Panc1 (cell line): ENCODE measurements at regions not wholly inside any gene's neighbourhood (a gene's known extent, or its start where the extent isn't known, plus 50 kb on each side); places are given as distances from the start of the nearest gene placed in this dataset.

Experiments used
- ATAC-seq: fragments of 200-7000 bp; cut with Tn5 transposase; 2 replicates; pipeline ENCODE4 v1.9.1; 2020; ENCODE audit warnings: mild to moderate bottlenecking, moderate library complexity
- BruUV-seq: library from RNA; stranded (reverse); fragments of 400-500 nt; replicated peaks from 2 replicates; lab custom pipeline; 2021; lab: Mats Ljungman, UMichigan
- CTCF ChIA-PET: fragments of 300-600 bp; sonication (Branson Sonifier 250); formaldehyde crosslinking; loops from one replicate; lab custom pipeline; 2022; ENCODE audit warnings: antibody characterized with exemption; lab: Charles Lee
- POLR2A ChIA-PET: fragments of 300-600 bp; sonication (Branson Sonifier 250); formaldehyde crosslinking; loops from one replicate; lab custom pipeline; 2022; ENCODE audit warnings: antibody characterized with exemption; lab: Charles Lee
- DNase-seq: peaks from one replicate; pipeline ENCODE4 v3.0.0-alpha.2; 2010; ENCODE audit warnings: low read depth, low spot score
- H3K27ac ChIP-seq: 2 replicates; pipeline ENCODE4 v1.5.1; 2011; ENCODE audit warnings: mild to moderate bottlenecking, low read length, inconsistent platforms
- H3K27me3 ChIP-seq: fragments of 200-500 bp; sonication (Bioruptor generic); 2 replicates; pipeline ENCODE4 v1.6.0; 2014; ENCODE audit warnings: low read length, inconsistent platforms; ENCODE audit not compliant: control insufficient read depth, insufficient read depth
- H3K36me3 ChIP-seq: fragments of 200-500 bp; sonication (Bioruptor generic); 2 replicates; pipeline ENCODE4 v1.5.1; 2014; ENCODE audit warnings: inconsistent platforms, mild to moderate bottlenecking, low read length, moderate library complexity; ENCODE audit not compliant: control insufficient read depth, insufficient read depth
- H3K4me1 ChIP-seq: 2 replicates; pipeline ENCODE4 v1.5.1; 2011; ENCODE audit warnings: inconsistent platforms, mild to moderate bottlenecking, low read length, moderate library complexity; ENCODE audit not compliant: control insufficient read depth, insufficient read depth
- H3K4me3 ChIP-seq, 2 experiments: 2 replicates each; pipeline ENCODE4 v1.5.1; 2011 to 2012; ENCODE audit warnings: low read depth in 2 of 2, low read length in 2 of 2, mild to moderate bottlenecking in 2 of 2, inconsistent platforms in 1 of 2, moderate library complexity in 1 of 2
- H3K9me3 ChIP-seq: fragments of 200-500 bp; sonication (Bioruptor generic); 2 replicates; pipeline ENCODE4 v1.5.1; 2014; ENCODE audit warnings: low read depth, mild to moderate bottlenecking, inconsistent platforms, low read length, moderate library complexity; ENCODE audit not compliant: control insufficient read depth, insufficient read depth
- POLR2AphosphoS5 ChIP-seq: IDR thresholded peaks from 2 replicates; pipeline ENCODE4 v1.6.1; 2012; ENCODE audit warnings: mild to moderate bottlenecking, low read depth, low read length, moderate library complexity
- SIN3A ChIP-seq: IDR thresholded peaks from 2 replicates; pipeline ENCODE4 v1.6.1; 2012; ENCODE audit warnings: low read depth, mild to moderate bottlenecking, low read length, moderate library complexity, borderline replicate concordance; ENCODE audit not compliant: insufficient read depth
- TCF7L2 ChIP-seq: IDR thresholded peaks from 2 replicates; pipeline ENCODE4 v1.6.1; 2011; ENCODE audit warnings: mild to moderate bottlenecking, low read depth, low read length, inconsistent platforms
- in situ Hi-C: cut with HindIII; loops from 2 replicates; pipeline ENCODE4 v1.10.0; 2016; ENCODE audit warnings: low sequenced_read_pairs, low pct_unique_long_range_greater_than_20kb
- intact Hi-C: fragments of 100-400 bp; cut with micrococcal nuclease; formaldehyde crosslinking; loops from one replicate; pipeline ENCODE4 v1.10.0; 2022; ENCODE audit not compliant: unreplicated experiment
- TF ChIP-seq, protein P1 (sequence below): fragments of 450-650 bp; IDR thresholded peaks from 2 replicates; pipeline ENCODE4 v1.5.1; 2017; ENCODE audit warnings: mild to moderate bottlenecking
- TF ChIP-seq, protein P2 (sequence below), 2 experiments: IDR thresholded peaks; 2 replicates each; pipeline ENCODE4 v1.6.1; 2011 to 2012; ENCODE audit warnings: low read depth in 2 of 2, control low read depth in 1 of 2, low read length in 1 of 2, mild to moderate bottlenecking in 1 of 2, moderate library complexity in 1 of 2; ENCODE audit not compliant: insufficient read depth in 1 of 2

DNA sequence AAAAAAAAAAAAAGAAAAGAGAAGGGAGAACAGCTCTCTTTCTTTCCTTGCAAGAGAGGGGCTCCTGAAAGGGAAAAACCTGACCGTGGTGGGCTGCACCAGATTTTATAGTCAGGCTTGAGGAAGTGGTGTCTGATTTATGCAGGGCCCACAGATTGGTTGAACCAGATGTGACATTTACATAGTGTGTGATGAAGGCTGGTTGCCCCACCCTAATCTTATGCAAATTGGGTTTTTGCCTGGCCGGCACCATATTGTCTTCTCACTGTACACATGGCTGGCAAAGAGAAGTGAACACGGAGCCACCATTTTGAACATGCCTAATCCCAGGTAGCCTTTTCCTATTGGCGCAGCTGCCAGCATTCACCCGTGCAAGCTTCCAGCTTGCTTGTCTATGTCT, 154.4 kb downstream of the OXSM start:
- no peaks in the 10 kb centered on the region for H3K4me1 ChIP-seq
- TF ChIP-seq, protein P1, sequence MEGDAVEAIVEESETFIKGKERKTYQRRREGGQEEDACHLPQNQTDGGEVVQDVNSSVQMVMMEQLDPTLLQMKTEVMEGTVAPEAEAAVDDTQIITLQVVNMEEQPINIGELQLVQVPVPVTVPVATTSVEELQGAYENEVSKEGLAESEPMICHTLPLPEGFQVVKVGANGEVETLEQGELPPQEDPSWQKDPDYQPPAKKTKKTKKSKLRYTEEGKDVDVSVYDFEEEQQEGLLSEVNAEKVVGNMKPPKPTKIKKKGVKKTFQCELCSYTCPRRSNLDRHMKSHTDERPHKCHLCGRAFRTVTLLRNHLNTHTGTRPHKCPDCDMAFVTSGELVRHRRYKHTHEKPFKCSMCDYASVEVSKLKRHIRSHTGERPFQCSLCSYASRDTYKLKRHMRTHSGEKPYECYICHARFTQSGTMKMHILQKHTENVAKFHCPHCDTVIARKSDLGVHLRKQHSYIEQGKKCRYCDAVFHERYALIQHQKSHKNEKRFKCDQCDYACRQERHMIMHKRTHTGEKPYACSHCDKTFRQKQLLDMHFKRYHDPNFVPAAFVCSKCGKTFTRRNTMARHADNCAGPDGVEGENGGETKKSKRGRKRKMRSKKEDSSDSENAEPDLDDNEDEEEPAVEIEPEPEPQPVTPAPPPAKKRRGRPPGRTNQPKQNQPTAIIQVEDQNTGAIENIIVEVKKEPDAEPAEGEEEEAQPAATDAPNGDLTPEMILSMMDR: no peak
- TF ChIP-seq, protein P2, sequence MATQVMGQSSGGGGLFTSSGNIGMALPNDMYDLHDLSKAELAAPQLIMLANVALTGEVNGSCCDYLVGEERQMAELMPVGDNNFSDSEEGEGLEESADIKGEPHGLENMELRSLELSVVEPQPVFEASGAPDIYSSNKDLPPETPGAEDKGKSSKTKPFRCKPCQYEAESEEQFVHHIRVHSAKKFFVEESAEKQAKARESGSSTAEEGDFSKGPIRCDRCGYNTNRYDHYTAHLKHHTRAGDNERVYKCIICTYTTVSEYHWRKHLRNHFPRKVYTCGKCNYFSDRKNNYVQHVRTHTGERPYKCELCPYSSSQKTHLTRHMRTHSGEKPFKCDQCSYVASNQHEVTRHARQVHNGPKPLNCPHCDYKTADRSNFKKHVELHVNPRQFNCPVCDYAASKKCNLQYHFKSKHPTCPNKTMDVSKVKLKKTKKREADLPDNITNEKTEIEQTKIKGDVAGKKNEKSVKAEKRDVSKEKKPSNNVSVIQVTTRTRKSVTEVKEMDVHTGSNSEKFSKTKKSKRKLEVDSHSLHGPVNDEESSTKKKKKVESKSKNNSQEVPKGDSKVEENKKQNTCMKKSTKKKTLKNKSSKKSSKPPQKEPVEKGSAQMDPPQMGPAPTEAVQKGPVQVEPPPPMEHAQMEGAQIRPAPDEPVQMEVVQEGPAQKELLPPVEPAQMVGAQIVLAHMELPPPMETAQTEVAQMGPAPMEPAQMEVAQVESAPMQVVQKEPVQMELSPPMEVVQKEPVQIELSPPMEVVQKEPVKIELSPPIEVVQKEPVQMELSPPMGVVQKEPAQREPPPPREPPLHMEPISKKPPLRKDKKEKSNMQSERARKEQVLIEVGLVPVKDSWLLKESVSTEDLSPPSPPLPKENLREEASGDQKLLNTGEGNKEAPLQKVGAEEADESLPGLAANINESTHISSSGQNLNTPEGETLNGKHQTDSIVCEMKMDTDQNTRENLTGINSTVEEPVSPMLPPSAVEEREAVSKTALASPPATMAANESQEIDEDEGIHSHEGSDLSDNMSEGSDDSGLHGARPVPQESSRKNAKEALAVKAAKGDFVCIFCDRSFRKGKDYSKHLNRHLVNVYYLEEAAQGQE (IDR thresholded peaks at IDR 0.05; ENCODE audit: insufficient read depth in 1 of 2, low read depth in 2 of 2, low read length in 1 of 2): no peak
- no peak for TF ChIP-seq POLR2AphosphoS5
- TF ChIP-seq TCF7L2: no peak
- TF ChIP-seq SIN3A: no peak
- ChIA-PET POLR2A (no interaction called here), CTCF (no interaction called here)
- ATAC-seq (no peak), DNase-seq (no peak)
- no peaks in the 10 kb centered on the region for H3K36me3 ChIP-seq
- in situ Hi-C loops: no loop called here
- intact Hi-C loops: no loop called here
- H3K27me3 ChIP-seq: no peaks in the 10 kb centered on the region
- no peak overlapping the region for H3K4me3 ChIP-seq
- no peak overlapping the region for H3K27ac ChIP-seq
- no peaks in the 10 kb centered on the region for H3K9me3 ChIP-seq
- no TSS peak for BruUV-seq

DNA sequence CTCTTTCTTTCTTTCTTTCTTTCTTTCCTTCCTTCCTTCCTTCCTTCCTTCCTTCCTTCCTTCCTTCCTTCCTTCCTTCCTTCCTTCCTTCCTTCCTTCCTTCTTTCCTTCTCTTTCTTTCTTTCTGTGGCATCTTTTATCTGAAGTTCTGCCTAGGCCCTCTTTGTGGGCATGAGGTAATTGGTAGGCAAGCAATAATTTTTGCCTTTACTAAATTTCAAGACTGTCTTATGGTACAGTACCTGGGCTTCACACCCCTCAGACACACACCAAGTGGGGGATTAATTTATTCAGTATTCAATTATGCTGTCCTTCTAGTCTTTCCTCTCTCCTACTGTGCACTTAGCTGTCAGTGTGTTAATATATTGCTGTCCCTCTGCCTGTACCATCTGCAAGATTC, 155.5 kb downstream of the OXSM start:
- TF ChIP-seq POLR2AphosphoS5 (no peak), TCF7L2 (no peak), SIN3A (no peak)
- TF ChIP-seq, protein P2 (IDR thresholded peaks at IDR 0.05; ENCODE audit: insufficient read depth in 1 of 2, low read depth in 2 of 2, low read length in 1 of 2): no peak
- TF ChIP-seq, protein P1: no peak
- ChIA-PET CTCF (no interaction called here), POLR2A (no interaction called here)
- no peak overlapping the region for H3K27ac ChIP-seq
- no peak overlapping the region for H3K4me3 ChIP-seq
- H3K9me3 ChIP-seq: no peaks in the 10 kb centered on the region
- in situ Hi-C loops: no loop called here
- no peaks in the 10 kb centered on the region for H3K4me1 ChIP-seq
- intact Hi-C loops: no loop called here
- no TSS peak for BruUV-seq
- DNase-seq: no peak
- no peak for ATAC-seq
- H3K27me3 ChIP-seq: no peaks in the 10 kb centered on the region
- no peaks in the 10 kb centered on the region for H3K36me3 ChIP-seq
